HG02852 (cell line): ENCODE measurements at regions not wholly inside any gene's neighbourhood (a gene's known extent, or its start where the extent isn't known, plus 50 kb on each side); places are given as distances from the start of the nearest gene placed in this dataset.
"Not testable (repeated sequence)": the region's sequence is repeated elsewhere in the genome, so short reads cannot be mapped to it uniquely, and the experiment has no call there.

Experiments used
- ATAC-seq: cut with Tn5 transposase; IDR thresholded peaks from one replicate; pipeline ENCODE4 v1.9.1; 2021; ENCODE audit warnings: mild to moderate bottlenecking, moderate library complexity; ENCODE audit not compliant: unreplicated experiment

DNA sequence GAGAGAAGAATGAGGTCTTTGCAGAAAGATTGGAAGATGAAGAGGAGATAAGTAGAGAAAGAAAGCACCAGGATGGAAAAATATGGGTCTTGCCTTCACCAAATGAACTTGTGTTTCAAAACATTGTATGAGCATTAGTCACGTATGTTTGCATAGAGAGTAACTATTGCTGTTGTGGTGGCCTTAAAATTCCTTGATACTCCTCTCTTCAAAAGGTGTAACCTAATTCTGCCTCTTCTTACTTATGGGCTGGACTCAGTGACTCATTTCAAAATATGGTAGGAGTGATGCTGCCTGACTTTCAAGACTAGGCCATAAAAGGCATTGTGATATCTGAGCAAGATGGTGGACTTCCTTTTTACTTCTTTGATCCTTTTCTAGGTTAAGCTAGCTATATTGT is 228.7 kb upstream of the ZNF385D start:
- ATAC-seq: no peak

DNA sequence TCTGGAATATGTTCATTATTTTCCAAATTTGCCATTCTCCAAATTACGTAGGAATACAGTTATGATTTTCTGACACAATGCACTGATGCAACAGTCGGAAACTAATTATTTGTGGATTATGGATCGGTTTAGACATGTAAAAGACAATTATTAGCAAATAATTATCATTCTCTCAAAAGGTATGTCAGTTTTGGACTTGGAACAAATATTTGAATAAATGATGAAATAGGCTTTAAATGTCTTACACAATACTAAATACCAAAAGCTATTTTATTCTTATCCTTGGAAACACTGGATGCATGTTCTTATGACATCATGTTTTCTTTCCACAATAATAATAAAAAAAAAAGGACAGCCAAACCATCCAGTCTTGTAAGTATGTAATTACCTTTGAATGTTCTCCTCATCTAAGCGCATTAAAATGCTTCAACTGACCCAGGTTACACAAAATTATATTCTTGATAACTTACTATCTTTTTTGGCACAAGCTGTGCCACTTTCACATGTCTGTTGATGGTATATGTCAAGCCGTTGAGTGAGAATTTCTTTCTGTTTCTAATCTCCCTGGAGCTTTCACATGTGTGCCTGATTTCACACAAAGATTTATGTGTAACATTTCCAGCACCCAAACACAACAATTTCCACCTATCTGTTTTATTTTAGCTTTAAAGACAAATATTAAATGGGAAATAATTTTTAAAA is 238.5 kb upstream of the ZNF385D start:
- ATAC-seq: no peak

DNA sequence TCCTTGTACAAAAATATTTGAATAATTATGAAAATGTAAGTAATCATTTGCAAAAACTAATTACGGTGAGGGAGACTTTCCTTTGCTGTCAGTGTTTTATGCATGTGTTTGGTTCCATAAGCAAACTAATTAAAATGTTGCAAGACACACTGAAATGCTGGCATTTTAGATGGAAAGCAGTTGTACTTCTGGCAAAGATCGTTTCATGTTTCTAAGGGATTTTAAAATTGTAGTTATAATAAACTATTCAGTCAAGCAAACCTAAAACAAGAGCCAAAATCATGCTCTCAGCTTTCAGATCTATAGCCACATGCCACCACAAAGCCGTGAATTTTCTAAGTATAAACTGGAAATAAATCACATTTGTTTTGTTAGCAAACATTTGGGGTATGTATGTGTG is 240.1 kb upstream of the ZNF385D start:
- ATAC-seq: no peak

DNA sequence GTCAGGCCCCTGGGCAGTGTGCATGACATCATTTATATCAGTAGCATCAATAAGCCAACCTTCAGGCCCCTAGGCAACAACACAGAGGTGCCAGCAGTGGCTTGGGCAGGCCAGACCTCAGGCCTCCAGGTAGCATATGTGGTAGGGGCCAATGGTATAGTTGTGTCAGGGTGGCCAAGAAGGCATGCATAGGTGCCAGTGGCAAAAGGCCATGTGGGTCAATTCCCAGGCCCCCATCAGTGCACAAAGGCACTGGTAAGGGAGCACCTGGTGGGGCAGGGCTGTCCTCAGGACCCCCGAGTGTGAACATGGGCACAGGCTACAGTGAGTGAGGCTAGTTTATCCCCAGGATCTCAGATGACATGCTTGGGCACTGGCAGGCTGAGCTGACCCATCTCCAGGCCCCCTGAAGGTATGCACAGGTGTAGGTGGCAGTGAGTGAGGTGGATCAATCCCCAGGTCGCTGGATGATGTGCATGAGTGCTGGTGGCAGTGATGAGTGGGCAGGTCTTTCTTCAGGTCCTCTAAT is 244.1 kb upstream of the ZNF385D start:
- no peak for ATAC-seq

DNA sequence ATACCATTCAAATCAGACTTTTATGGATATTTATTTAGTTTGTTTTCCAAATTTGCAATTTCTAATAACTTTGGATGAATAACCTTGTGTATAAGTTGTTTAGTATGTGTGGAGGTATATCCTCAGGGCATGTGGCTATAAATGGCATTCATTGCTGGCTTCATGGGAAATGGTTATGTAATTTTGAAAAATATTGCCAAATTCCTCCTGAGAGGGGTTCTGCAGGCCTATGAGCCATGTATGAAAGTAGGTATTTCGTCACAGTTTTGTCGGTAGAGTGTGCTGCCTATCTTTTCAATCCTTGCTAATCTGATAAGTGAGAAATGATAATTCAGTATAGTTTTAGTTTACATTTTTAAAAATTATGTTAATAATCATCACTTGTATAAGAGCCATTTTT is 256.4 kb upstream of the ZNF385D start:
- ATAC-seq: no peak

DNA sequence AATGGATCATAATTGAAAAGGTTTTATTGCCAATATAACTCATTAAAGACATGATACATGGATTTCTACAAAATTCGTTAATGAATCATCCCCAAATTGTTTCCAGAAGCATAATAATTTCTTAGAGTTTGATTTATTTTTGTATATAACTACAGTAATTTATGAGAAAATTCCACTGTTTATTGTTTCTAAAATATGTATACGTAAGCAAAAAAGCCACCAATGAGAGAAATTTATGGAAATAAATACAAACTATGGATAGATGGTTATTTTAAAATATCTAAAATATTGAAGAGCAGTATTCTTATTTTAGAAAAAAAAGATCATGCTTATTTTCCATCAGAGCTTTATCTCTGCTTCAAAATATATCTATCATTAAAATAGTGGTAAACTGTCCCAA is 260.0 kb upstream of the ZNF385D start:
- ATAC-seq: no peak

DNA sequence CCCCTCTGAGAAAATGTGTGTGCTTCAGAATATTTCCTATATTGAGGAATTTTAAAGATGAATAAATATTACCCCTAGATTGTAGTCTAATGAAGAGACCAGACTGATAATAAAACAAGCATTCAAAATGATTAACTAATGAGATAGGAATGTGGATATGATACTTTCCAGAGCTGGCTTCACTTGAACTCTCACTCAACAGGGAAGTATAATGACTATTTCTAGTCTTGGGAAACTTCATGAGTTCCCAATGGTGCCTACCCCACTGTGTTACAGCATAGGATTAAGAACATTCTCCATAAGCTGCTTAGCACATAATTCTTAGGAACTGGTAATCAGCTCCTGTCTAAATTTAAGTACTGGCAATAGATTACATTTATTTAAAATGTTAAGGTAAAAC is 261.5 kb upstream of the ZNF385D start:
- ATAC-seq: no peak

DNA sequence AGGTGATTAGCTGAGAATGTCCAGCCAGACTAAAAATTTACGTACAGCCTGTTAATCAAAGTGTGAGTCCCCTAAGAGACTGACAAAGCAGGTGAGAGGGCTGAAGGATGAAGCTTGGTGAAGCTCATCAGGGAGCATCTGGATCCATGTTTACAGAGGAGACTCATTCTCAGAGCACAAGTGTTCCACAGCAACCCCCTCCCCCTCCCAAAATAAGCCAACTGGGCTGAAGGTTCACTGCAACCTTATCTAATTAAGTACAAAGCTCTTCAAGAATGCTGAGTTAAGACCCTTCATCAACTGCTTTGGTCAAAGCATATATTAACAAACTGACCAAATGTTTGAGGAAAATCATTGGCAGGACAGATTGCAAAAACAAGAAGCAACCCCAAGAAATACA is 262.6 kb upstream of the ZNF385D start:
- ATAC-seq: no peak

DNA sequence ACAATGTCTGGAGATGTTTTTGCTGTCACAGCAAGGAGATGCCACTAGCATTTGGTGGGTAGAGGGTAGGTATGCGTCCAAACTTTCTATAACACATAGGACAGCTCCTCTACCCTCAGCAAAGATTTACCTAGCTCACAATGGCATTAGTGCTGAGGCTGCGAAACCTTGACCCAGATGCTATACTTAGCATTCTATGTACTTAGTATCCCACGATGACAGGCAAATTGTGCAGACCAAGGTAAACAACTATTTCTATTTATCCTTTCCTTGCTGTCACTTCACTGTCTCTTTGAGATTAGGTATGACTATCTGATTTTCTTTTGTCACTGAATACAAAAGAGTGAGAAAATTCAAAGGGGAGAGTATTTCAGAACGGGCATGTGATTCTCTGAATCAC is 265.2 kb upstream of the ZNF385D start:
- no peak for ATAC-seq

DNA sequence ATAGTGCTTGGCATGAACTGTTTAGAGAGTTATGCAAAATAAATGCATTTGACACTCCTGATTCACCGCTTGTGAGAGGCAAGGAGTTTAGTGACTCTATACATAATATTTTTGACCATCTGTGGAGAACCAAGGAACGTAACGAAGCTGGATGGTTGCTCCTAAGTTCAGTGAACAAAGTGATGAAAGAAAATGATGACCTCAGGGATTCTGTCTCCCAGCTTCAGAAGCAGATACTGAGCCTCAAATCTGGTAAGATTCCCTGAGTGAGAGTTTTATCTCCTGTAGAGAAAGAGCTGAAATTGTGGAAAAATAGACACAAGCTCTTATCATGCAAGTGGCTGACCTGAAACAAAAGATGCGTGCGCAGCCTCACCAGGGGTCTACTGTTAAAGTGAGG is 273.6 kb upstream of the ZNF385D start:
- not testable (repeated sequence) for ATAC-seq

DNA sequence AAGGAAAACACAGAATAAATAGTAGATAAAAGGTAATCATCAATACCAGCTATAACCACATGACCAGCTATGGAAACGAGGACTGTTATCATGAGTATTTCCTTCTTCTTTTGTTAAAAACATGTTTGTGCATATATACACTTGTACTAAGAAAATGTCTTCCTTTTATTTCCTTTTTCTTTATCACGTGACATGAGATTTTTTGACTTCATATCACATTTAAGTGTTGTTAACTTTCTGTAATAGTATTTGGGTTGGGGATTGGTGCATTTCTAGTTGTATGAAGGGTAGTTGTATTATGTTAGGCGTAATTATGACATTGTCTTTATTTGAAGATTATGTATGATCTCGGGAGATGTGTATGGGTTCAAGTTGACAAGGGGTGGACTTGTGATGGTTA is 278.5 kb upstream of the ZNF385D start:
- no peak for ATAC-seq

DNA sequence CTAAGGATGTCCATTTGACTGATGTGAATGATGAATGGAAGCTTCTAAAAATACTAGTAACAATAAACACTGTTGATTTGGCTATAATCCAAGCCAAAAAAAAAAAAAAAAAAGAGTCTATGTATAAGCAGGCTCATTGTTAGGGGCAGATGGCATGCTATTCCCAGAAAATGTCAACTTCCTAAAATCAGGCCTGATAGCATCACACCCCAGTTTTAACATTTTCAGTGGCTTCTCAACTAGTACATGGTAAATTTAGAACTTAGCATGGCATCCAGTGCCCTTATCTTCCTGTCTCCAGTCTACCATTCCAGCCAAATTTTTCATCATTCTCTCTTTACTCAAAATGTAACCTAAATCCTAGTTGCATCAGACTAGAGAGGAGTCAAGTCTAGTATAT is 288.2 kb upstream of the ZNF385D start:
- ATAC-seq: no peak

DNA sequence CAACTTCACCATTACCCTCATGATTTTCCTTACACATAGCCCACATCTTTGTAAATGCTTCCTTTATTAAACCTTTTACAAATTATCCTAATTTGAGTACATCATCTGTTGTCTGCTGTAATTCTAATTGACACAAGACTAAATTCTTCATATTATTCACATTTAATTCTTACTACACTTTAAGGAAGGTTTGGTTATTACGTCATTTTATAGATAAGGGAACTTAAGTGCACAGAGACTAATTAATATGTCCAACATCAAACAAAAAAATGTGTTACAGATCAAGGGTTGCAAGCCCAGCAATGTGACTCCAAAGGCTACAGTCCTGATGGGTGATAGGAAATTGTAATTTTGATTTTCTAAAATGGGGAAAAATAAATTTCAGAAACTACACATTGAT is 289.1 kb upstream of the ZNF385D start:
- no peak for ATAC-seq

DNA sequence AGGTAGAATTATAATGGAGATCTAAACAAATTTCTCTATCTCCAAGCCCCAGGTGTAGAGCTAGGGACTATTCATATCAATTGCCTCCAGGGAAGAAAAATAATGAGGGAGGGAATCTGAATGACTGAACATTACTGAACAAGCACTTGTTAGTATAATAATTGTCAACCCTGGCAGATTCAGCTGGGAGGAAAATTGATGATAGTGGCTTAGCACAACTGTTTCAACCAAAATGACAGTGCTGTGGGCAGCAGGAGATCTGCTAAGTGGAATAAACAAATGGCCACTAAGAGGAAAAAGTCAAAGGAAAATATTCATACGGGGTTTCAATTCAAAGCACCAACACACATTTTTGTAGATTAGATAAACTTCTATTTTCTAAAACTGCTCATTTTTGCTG is 294.9 kb upstream of the ZNF385D start:
- ATAC-seq: no peak

DNA sequence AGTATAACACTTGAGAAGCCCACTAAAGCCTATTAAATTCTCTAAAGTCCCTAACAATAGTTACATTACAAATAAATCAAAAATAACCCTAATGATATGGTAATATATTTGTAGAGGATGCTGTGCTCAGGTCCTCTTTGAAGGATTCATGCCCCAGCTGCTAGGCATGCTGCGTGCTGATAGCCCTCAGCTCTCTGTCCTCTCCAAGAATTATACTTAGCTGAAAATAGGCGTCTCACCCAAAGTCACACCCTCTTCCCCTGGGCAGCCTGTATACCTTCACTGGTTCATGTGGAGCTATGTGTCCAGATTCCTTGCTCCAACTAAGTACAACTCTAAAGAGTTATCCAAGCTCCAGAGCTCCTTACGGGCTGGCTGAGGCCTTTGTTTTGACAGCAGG is 312.5 kb upstream of the ZNF385D start:
- no peak for ATAC-seq

DNA sequence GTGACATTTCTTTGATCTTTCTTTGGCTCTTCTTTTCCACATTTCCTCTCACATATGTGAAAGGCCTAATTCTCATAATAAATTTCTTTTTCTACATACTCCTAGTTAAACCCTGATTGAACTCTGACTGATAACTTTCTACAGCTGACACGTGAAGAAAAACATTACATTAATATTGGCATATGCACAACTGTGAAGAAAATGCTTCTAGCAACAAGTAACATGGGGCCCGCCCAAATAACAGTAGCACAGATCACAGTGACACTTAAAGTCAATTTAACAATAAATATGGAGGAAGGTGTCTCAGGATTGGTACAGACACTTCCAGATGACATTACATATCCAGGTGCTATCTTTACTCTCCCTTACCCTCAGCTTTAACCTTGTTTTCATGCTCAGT is 317.6 kb upstream of the ZNF385D start:
- no peak for ATAC-seq

DNA sequence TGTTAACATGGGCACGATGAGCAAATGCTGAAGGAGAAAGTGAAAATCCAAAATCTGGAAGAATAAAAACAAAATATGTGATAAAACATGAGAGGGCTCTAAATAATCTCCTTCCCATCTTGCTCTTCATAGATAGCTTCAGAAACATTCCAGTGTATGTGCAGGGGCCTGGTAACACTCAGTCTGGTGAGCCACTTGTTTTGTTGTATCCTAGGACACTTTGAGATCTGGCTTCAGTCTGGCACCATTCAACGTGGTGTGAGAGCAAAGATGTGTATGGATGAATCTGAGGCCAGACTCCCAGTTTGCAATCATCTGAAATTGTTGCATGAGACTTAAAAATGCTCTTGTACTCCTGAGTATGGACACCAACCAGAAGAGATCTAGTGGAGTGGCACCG is 337.2 kb upstream of the ZNF385D start:
- ATAC-seq: no peak

DNA sequence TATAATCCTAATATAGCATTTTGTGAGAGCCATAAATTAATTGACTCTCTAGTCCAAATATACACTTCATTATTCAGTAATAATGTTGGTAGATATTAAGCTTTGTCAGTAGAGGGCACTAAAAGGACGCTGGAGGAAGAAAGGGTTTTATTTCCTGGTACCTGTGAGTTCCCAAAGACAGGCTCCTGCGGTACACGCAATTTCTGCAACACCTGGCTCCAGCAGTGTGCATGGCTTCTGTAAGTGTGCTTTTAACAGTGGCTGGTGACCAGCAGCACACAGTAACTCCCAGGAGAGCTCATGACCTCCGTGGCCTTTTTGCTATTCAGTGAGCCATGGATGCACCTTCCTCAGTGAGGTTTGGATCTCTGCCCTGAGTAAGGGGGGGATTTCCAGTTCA is 338.3 kb upstream of the ZNF385D start:
- ATAC-seq: peak; percentile 84

DNA sequence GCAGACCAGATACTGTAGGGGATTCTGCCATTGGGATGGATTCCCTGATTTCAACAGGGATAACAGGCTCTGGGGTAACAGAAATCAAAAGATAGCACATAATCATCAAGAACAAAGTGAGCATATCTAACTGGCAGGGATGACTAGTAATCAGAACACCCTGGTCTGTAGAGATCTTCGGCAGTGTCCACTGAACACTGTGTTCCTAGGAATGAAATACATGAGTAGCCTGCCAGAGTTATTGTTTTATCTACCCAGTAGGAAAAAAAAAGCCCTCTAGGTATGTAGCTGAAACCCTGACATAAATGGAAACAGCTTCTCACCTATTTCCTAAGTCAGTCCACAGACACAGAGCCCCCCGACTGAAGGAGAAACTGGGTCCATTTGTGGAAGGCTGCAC is 340.3 kb upstream of the ZNF385D start:
- ATAC-seq: no peak

DNA sequence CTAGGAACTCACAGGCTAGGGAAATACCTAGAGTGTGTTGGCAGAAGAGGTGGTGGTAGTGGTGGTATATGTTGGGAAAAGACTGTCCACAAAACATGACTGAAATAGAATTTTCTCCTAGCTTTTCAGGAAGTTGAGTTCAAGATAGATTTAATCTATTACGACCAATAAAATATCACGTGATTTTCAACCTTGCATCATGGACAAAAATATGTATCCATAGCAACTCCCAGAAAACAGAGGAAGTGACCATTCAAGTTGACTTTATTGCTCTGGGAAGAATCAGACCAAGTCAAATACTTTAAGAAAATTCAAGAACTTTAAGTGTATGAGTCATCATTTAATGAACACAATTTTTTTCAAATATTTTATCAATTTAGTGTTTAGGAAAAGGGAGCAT is 347.0 kb upstream of the ZNF385D start:
- no peak for ATAC-seq

DNA sequence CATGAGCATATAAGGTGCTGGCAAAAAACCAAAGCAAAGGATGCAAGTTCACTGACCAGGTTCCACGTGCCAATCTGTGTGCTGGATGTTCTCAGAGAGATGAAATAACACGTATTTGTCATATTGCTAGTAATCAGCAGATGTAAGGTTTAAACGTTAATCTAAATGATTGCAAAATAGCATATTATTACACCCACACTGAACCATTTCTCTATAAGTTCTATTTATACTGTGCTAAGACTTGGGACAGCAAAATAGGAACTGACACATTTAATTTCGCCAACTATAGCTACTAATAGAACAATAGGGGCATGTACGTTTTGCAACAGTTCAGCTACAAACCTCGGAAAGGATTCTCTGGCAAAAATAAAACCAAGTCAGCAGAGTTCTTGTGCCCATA is 350.3 kb upstream of the ZNF385D start:
- ATAC-seq: no peak

DNA sequence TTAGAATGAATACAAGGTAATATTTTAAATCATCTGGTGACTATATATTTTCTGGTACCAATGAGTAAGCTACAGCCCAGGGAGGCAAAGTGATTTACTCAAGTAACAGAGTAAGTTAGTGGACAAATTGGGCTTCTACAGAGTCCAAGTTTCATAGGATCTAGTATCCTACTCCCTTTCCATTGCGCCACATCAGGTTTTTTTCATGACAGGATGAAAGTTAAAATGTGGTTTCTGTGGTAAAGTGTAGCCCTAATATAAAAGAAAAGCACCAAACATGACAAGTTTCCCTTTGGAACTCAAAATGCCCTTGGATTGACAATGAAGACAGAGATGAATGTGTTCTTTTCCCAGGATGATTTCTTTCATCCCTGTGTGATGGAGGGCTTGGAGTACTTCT is 350.8 kb upstream of the ZNF385D start:
- no peak for ATAC-seq

DNA sequence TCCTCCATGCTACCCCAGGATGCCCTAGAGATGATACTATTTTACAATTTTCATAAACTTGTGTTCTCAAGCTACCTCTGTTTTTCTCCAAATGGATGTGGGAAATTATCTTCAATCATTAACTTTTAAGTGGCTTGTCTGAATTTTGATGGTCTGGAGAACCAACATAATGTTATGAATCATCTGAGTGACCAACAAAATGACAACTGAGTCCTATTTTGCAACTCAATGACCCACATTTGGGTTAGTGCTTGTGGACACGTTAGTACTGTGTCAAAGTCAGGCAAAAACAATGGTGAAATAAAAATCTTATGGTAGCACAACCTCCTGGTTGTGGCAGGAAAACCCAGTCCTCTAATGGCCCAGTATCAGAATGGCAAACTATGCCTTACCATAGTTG is 352.4 kb upstream of the ZNF385D start:
- ATAC-seq: no peak
